DMS153 treated with DMSO at 0.1 percent for 48 hours (cell line): ENCODE measurements at regions not wholly inside any gene's neighbourhood (a gene's known extent, or its start where the extent isn't known, plus 50 kb on each side); places are given as distances from the start of the nearest gene placed in this dataset.

Source experiments
- DNase-seq: peaks from one replicate; lab custom pipeline; 2025; ENCODE audit not compliant: unreplicated experiment; lab: John Stamatoyannopoulos, UW

- no peak for DNase-seq
These were observed 444.8 kb downstream of the OLFM4 start for GRCh38 chr13:53473397-53473796.

DNA sequence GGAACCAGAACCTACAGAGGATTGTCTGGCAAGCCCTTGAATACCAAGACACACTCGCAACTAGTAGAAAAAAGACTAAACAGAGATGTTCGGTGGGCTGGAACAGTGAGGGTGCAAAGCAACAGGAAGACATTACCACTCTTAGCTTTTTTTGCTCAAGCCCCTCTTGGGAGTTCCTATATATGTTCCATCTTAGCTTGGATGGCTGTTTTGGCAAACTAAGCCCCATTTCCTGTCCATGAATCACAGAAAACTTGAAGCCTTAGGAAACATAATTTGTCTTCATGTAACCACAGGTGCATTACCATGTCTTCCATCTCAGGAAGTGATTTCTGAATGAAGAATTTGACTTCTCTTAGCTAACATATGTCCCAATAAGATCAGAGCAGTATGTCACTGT, 446.3 kb downstream of the OLFM4 start:
- no peak for DNase-seq

- no peak for DNase-seq
These were observed 462.1 kb downstream of the OLFM4 start for GRCh38 chr13:53490752-53491151.

DNA sequence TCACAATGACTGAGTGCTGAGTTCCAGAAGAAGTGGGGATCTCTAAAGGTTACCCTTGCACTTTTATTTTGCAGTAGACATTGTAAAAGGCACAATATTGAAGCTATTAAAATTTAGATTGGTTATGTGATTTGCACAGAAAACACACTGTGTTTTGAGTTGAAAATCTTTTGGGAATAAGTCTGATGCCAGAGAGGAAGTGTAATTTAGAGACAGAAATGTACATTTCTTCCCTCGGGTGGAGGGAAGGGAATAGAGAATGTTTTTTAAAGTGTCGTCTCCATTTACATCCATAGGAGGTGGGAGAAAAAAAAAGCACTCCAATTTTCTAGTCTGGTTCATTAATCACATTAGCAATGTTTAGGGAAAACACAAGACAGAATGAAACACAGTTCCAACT, 465.8 kb downstream of the OLFM4 start:
- DNase-seq, result no peak

GRCh38 chr13:53499576-53500133, 471.0 kb downstream of the OLFM4 start:
- peak; percentile 46 for DNase-seq

- no peak for DNase-seq
These were observed 472.8 kb downstream of the OLFM4 start for GRCh38 chr13:53501387-53501786.

DNA sequence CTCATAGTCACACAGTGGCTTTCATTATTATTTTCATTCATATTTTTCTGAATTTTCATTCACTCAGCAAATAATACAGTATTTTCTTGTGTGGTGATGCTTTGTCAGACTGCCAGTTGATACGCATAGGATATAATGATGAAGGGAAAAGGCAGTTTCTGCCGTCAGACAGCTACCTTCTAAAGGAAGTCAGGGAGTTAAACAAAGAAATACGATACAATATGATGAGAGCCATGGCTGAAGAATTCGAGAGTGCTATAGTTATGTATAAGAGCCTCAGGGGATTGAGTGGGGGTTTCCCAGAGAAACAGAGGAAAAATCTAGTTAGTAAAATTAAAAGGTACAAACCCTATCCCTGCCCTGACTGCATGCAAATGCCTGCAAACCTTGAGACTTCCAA, 479.1 kb downstream of the OLFM4 start:
- DNase-seq, result no peak

DNA sequence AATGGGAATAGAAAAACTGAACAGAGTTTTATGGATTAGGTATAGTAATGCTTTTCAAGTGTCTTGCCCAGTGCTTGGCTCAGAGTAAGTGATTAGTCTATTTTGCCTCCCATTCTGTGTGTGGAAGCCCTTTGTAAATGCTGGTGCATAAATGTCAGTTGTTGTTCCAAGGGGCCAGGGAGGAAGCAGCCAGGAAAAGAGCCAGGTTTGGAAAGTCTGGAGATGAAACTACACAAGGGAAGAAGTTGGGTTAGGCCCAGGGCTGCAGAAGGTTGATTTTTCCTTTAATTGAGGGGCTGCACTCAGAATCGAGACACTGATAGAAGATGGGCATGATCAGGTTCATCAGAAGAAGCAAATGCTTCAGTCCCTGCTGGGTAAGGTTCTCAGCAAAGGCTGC, 484.0 kb downstream of the OLFM4 start:
- DNase-seq, result no peak

DNA sequence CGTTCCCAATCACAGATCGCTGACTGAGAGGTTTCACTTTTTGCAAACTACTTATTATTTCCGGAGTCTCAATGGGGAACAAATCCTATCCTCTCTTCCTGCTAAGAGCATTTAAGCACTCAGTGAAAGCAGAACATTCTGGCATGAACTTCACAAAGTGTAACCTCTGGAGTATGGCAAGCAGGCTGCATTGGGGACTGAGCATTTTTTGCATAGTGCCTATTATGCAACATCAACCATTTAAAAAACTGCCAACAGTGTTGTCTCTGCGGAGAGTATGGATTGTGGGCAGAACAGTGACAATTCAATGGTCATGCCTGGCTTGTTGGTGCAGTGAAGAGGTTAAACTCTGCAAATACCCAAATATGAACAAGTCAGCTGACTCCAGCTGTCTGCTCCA, 484.6 kb downstream of the OLFM4 start:
- DNase-seq, result no peak

GRCh38 chr13:53520132-53520531, 491.5 kb downstream of the OLFM4 start:
- no peak for DNase-seq

GRCh38 chr13:53522034-53522433, 493.4 kb downstream of the OLFM4 start:
- DNase-seq, result no peak

- no peak for DNase-seq
These were observed 509.0 kb downstream of the OLFM4 start for GRCh38 chr13:53537586-53537985.

GRCh38 chr13:53545340-53545941, 516.8 kb downstream of the OLFM4 start:
- DNase-seq, result no peak

DNA sequence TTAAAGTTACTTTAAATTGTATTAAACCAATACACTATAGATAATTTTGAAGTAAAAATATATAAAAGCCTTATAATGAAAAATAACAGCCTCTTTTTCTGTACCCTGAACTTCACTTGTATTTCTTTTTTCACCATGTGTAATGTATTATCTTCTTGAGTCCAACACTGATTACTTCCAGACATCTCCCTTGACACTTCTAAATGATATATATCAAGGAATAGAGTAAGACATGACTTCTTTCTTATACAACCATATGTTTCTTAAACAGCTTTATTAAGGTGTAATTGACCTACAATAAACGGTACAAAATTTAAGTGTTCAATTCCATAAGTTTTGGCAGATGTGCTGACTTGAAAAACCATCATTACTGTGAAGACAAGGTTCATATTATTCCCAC, 531.9 kb downstream of the OLFM4 start:
- no peak for DNase-seq

DNA sequence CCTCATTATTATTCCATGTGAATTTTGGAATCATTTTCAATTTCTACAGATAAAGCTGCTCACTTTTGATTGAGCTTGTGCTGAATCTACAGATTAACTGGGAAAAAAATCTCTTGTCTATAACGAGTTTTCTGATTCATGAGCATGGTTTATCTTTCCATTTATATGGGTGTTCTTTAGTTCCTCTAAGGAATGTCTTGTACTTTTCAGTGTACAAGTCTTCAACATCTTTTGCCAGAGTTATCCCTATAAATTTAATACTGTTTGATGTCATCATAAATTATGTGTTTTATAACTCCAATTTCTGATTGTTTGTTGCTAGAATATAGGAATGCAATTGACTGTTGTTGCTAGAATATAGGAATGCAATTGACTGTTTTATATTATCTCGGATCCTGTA, 533.8 kb downstream of the OLFM4 start:
- DNase-seq, result no peak

DNA sequence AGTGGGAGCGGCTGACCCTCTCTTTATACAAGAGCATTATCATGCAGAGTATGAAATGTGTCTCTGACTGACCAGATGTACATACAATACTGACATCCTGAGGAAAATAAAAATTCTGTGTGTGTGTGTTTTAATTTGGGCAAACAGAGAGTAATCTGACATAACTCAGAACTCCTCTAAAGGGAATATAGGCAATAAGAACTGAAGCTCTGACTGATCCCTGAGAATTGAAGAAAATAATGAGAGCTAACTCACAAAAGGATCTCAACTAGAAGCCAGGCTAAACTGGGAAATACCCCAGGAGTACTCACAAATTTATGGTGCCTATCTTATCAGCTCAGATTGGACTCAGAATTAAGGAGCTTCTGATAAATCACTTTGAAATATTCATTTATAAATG, 539.9 kb downstream of the OLFM4 start:
- no peak for DNase-seq

- no peak for DNase-seq
These were observed 540.8 kb downstream of the OLFM4 start for GRCh38 chr13:53569453-53569852.

DNA sequence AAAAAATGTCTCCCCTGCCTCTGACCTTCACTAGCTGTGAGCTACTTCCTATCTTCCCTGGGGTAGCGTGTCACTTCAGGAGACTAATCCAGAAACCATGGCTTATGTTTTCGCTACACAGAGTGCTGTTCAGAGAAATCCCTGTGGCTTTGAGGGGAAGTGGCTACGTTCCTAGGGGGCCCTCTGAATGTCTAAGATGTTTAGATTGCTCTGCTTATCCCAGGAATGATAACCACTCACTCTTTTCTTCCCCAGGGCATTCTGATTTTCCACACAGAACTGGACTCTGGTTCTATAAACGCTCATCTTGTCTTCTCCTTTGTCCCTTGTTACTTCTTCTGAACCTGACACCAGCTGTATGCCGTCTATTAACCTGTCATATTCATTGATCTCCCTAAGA, 572.5 kb downstream of the OLFM4 start:
- no peak for DNase-seq

GRCh38 chr13:53605326-53605725, 576.7 kb downstream of the OLFM4 start:
- DNase-seq, result no peak

- DNase-seq, result no peak
These were observed 583.6 kb downstream of the OLFM4 start for GRCh38 chr13:53612200-53612599.

- DNase-seq, result no peak
These were observed 593.8 kb downstream of the OLFM4 start for GRCh38 chr13:53622456-53622855.

GRCh38 chr13:53623146-53623545, 594.5 kb downstream of the OLFM4 start:
- no peak for DNase-seq

- DNase-seq, result no peak
These were observed 602.9 kb downstream of the OLFM4 start for GRCh38 chr13:53631511-53631910.
